ENCODE measurements at regions not wholly inside any gene's neighbourhood (a gene's known extent, or its start where the extent isn't known, plus 50 kb on each side); places are given as distances from the start of the nearest gene placed in this dataset.

DNA sequence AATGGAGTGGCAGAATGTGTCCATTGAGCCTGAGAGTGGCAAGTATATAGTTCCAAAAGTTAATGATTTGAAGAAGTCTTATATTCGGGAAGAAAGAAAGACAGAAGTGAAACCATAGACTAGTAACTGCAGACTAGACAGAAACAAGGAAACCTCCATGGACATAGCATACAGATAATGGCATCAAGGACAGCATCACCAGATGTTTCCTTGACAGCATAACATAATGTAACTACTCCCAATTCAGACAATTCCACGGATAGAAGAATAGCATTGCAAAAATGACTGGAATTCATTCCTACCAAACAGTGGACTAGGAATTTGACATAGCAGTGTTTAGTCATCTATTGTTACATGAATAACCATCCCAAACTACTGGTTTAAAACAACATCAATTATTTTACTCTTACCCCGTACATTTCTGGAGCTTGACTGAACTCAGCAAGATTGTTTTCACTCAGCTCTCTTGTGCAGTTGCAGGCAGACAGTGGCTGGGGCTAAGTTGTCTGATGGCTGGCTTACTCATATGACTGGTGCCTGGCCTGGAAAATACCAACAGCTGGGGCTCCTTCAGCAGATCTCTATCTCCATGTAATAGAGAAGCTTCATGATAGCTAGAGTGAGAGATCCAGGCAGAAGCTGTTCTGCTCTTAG is 109.7 kb upstream of the GADL1 start:
- DNase-seq (ENCODE audit: low read depth) = no peak

DNA sequence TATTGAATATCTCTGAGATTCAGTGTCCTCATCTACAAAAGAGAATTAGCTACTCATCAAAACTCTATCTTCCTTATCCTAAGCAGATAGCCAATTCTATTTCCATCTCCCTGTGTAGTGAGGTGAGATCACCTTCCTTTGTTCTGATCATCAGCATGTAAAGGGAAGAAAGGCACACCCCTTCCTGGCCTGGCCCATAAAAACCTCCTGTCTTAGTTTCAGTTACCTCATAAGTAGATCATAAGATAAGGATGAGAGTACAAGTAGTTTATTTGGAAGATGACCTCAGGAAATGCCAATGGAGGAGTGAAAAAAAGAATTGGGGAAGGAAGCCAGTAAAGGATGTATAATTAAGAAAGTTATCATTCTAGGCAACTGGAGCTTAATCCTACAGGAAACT is 114.5 kb upstream of the GADL1 start:
- DNase-seq (ENCODE audit: low read depth) = no peak

DNA sequence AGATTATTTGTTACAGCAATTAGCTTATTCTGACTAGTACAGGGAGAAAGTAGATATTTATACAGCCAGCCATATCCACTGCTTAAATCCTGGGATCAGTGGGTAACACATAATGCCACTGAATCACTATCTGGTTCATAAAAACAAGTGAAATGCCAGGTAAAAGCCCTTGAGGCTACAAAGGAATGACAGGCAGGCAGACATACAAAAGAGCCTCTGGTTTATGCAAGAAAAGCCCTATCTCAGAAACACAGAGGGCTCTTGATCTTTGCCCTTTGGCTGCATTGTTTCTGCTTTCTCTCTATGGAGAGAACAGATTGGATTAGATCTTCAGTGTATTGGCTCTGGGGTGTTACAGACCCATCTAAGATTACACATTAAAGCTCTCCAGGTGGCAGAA is 115.4 kb upstream of the GADL1 start:
- no peak for DNase-seq (ENCODE audit: low read depth)

DNA sequence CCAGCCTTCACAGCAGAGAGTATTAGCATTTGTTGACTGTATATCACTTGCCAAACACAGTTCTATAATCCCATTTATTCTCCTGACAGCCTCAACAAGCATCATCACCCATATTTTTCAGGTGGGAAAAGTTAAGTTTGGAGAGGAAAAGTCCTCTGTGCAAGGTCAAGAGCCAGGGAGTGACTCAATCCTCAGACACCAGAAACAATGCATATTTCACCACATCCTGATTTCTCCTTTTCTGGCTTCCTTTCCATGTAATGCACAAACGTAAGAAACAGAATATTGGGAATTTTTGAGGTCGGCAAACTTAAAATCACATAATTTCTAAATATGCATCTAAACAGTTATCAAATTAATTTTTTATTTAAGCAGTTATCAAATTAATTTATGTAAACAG is 116.0 kb upstream of the GADL1 start:
- no peak for DNase-seq (ENCODE audit: low read depth)

DNA sequence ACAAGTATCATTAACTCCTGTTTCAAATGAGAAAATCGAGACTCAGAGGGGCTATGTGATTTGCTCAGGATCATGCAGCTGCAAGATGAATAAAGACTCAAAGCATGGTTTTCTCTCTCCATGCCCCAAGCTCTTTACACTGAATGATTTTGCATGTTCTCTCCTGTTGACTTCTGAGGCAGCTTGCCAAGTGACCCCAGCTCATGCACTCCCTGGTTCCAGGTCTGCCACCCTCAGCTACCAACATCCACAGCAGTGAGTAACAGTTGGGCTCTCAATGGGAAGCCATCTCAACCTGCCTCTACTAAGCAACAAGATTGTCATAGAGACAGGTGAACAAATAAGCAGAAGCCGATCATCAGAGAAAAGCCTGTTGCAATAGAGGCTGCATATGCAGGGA is 116.9 kb upstream of the GADL1 start:
- DNase-seq (ENCODE audit: low read depth) = no peak

DNA sequence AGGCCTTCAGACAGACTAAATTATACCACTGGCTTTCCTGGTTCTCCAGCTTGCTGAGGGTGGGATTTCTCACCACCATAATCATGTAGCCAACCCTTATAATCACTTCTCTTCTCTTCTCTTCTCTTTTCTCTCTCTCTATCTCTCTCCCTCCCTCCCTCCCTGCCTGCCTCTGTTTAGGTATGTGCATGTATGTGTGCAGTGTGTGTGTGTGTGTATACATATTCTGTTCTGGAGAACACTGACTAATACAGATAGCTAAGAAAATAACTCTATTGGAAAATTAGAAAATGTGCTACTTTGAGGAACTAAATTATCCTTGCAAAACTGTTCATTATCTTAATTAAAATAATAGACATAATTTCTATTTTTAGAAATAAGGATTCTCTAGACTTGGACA is 118.6 kb upstream of the GADL1 start:
- DNase-seq (ENCODE audit: low read depth) = no peak

DNA sequence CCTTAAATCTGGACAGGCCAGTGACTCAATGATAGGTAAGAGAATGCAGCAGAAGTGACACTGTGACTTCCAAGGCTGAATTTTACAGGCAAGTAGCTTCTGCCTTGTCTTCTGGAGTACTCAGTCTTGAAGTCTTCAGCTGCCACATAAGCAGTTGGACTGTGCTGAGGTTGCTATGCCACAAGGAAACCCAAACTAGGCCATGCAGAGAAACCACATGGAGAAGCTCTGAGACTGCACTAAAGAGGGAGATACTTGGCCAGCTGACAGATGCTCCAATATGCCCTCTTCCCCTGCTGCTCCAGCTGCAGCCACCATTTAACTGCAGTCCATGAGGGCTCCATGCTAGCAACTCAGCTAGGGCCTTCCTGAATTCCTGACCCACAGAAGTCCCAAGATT is 119.4 kb upstream of the GADL1 start:
- DNase-seq (ENCODE audit: low read depth) = no peak

DNA sequence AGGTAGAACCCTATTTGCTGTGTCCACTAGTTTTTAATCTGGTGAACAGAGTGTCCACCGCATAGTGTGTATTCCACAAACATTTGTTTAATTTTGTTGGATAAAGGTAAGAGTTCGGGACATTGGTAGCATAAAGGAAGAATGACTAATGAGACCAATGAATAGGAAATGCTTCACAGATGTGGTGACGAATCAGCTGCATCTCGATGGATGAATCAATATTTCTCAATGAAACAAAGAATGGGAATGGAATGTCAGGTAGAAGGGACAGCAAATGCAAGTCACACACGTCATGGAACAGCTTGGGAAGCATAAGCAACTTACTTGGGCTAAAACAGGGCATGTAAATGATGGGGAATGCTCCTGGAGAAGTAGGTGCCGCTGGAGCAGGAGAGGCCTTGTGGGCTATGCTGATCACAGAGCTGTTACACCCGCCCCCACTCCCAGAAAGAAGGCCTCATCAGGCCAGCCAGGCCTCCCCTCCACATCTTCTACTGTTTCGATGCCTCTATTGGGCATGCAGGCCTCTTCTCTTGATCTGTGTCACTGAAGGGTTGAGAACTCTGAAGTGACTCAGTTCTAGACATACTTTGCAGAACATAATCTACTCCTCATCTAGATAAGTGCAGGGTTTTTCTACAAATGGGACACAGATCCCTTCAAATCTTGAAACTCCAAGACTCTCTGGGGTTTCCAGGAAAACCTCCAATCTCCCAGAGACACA is 120.0 kb upstream of the GADL1 start:
- no peak for DNase-seq (ENCODE audit: low read depth)

DNA sequence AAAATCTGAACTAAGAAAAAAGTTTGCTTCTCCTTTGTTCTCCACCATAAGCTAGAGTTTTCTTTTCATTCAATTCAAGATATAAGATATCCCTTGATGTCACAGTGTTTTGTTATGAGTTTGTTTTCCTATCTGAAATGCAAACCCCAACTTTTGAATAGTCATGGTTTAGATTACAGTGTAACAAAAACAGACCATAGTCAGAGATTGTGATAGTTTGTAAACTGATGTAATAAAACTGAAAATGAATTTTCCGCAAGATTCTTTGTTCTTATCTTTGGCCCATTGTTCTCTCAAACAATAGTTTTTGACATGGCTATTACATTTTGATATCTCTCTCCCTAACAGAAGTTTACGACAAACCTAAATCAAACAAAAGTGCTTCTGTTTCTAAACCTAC is 121.7 kb upstream of the GADL1 start:
- no peak for DNase-seq (ENCODE audit: low read depth)

DNA sequence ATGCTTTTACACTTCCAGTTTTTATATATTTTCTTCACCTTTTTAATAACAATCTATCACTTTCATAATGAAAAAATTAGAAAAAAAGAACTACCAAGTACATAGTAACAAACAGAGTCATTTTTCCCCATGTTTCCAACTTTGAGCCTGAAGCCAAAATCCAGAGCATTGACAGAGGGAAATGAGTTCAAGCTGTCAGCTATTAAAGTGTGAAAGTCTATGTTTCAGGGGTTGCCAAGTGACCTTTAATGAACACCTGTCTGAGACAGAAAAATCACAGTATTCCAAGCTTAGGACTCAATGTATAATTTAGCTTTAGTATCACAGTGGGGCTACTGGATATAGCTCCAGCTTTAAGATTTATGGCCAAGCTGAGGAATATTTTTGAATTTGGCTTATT is 128.3 kb upstream of the GADL1 start:
- no peak for DNase-seq (ENCODE audit: low read depth)

DNA sequence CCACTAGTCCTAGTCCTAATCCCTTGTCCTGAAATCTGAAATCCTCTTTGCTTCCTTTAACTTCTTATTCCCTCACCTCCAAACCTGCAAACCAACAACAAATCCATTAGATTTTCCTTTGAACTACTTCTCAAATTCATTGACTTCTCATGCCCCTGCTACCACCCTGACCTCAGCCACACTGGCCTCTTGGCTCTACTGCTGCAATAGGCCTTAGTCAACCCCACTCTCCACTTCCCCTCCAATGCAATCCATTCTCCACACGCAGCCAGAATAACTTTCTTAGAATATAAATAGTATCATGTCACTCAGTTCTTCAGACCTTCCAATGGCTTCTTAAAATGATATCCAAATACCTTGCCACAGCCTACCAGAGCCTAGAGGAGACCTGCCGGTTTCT is 131.1 kb upstream of the GADL1 start:
- DNase-seq (ENCODE audit: low read depth) = no peak

DNA sequence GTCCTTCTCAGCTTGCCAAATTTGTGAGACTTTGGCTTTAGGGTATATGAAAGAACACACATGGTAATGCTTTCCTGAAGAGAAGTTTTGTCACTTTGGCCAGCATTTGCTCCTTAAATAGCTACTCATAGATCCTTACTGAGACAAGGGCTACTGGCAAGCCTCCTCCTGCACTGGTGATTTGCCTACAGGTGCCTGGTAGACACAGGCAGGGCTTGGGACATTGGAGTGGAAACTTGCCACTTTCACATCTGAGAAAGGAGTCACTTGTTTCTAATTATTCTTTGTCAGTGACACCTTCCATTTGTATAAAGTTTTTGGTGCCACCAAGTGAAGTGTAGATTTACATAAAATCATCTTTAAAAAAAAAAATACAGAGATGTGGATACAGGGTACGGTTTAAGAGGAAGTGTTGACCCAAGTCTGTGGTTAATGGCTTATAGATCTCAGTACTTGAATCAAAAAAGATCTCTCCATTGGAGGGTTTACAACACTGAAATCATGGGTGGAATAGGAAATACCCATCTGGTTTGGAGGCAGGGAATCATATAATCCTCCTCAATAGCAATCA is 132.8 kb upstream of the GADL1 start:
- DNase-seq (ENCODE audit: low read depth) = no peak

DNA sequence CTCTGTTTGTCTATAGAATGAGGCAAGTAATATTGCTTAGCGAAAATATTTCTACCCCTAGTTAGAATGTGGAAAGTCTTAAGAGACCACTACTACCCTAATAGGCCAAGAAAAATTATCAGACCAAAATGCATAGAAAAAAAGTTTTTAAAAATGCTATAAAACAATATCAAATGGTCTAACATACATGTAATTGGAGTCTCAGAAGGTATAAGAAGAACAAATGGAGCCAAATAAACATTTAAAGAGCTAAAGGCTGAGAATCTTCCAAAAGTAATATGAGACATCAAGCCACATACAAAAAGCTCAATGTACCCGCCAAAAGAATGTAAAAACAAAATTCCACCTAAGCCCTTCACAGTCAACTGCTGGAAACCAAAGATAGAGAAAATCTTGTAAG is 133.5 kb upstream of the GADL1 start:
- no peak for DNase-seq (ENCODE audit: low read depth)

DNA sequence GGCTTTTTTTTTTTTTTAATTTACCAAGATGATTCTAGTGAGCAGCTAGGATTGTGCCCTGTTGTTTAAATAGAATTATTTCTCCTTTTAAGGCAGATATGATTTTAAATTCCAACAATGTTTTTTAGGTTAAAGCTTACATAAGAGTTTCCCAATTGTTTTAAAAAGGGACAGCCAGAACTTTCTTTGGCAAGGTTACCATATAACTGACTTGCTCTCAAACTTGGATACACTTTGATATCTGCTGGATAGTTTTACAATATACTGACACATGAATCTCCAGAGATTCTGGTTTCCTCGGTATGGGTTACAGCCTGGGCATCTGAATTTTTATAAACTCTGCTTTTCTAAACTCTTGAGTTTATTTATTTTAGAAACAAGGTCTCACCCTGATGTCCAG is 134.3 kb upstream of the GADL1 start:
- no peak for DNase-seq (ENCODE audit: low read depth)

DNA sequence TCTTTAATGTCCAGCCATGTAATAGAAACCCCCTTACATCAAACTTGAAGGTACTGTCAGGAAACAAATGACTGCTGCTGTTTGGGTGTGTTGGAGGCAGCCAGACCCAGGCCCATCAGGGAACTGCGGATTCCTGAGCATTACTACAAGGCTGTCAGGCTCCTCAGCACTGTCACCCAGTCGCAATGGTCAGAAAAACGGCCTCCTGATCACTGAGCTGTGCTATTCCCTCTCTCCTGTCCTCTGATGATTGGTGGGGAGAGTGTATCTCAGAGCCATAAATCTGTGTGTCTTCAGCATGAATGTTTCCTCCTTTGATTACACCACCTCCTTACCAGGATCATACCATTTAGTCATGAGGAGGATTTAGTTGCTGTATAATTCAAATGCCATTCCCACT is 135.2 kb upstream of the GADL1 start:
- no peak for DNase-seq (ENCODE audit: low read depth)

DNA sequence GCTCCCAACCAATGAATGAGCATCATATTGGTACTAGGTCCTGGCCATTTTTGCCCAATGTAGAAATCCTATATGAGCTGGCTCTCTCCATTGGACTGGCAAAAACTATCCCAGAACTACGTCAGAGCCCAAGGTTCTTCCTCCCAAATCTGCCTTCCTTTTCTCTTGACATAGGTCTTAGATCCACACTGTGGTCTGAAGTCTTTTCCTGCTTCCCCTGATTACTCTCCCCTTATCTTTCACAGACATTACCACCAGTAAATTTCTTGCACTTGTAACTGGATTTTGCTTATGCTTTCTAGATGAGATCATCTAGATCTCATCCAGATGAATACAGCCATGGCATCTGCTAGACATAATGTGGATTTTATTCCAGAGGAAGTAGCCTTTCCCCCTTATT is 141.2 kb upstream of the GADL1 start:
- DNase-seq (ENCODE audit: low read depth) = peak; percentile 26

DNA sequence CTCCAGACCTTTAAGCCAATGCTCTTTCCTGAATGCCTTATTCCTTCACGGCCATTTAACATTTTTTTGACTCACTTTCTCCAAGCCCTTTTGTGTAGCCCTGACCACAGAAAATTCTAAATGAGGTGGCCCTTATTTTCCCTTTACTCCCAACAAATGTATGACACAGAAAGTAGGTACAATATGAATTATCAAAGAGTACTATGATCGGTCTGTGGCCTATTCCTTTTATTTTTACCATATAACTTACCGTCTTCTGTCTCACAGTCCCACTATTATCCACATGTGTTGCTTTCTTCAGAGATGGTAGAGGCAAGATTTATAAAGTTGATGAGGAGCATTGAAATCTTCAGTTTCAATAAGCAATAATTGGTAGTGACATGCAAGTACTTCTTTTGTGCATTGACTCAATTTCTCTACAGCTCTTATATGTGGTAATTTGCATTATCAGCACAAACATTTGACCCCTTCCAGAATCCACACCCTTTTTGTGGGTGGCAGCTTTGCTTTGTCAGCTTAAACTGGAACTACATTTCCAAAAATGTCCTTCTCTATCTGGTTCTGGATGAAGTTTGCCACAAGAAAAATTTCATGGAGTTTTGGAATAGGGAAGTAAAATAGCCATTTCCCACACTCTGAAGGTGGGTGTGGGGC is 143.8 kb upstream of the GADL1 start:
- no peak for DNase-seq (ENCODE audit: low read depth)

DNA sequence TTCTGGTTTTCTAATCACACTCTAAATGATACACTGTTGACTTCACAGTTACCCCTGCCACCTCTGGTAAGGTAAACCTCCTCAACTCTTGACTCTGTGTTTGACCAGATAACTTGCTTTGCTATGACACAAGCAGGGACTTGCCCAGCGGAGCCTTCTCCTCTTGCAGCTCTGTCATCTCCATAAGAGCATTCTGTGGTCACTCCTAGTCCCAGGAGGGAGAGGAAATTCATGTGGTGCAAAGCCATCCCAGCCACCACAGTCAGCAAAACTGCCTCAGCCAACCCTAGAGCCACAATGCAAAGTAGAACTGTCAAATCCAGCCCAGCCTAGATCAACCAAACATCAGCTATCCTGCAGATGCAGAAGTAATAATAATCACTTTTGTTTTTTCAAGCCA is 144.7 kb upstream of the GADL1 start:
- no peak for DNase-seq (ENCODE audit: low read depth)

DNA sequence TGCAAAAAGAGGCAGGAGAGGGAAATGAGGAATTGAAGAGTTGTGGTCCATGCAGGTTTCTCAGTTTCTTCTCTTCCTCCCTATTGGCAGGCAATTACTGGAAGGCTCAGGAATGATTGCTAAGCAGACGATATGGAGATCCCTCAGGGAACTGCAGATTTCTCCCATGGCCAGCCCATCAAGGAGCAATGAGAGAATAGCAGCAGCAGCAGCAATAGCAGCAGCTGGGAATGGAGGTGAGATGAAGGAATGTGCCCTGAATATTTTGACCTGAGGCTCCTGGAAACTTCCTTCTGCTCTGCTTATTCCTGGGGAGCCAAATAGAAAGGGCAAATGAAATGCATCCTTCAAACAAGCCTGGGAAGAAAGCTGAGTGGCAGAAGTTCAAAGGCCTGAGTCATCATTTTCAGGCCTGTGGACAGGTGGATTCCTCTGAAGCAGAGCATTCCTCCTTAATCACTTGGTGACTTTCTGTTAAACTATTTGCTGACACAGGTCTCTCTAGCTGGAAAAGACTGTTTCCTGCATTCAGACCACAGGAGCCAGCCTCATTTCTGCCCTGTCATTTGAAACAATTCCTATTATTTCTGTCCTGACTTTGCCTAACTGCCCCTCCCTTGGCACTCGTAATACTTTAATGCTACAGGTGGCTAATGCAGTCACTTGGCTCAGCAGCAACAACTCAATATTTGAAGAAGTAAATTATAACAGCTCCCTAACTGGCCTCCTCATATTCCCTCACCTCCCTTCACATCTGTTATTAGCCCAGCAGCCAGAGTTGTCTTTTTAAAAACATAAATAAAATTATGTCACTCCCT is 146.9 kb upstream of the GADL1 start:
- DNase-seq (ENCODE audit: low read depth) = no peak

DNA sequence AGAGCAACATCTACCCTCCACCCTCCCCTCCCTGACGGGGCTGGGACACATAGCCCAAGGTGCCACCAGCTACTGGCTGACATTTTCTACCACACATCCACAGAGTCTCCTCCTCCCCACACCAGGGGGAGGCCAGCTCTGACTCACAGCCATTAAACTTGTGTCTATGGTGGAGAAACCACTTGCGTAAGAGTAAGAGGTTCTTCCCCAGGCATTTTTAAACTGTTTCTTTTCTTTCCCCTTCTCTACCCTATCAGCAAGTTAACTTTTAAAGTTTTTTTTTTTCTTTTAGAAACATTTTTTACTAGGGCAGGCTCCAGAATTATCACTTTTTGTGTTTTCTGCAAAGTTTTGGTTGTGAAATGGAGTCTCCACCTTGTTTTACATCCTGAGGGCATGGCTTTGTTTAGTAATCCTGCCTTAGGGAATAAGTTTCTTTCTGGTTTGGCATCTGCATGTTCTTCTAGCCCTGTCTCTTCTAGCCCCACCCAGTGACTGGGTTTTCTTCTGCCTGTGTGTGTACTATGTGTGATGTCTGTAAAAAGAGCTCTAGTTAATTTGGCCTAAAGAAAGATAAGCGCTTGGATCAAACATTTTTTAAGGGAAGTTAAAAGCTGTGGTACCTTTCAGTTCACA is 148.8 kb upstream of the GADL1 start:
- DNase-seq (ENCODE audit: low read depth) = no peak

DNA sequence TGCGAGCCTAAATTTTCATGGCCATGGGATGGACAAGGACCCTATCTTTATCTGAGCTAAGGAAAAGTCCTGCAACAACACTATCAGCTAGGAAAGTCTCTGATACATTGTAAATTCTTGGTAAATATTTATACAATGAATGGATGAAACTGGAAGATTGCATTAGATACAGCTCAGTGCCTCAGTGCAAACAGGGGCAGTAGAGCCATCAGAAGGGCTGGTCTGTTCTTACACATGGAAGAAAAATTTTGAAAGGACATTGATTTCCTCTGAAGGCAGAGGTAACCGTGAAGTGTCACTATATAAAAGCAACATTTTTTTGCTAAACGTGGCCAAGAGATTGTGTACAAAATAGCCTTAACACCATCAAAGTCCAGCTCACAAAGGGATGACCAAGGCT is 153.2 kb upstream of the GADL1 start:
- no peak for DNase-seq (ENCODE audit: low read depth)

DNA sequence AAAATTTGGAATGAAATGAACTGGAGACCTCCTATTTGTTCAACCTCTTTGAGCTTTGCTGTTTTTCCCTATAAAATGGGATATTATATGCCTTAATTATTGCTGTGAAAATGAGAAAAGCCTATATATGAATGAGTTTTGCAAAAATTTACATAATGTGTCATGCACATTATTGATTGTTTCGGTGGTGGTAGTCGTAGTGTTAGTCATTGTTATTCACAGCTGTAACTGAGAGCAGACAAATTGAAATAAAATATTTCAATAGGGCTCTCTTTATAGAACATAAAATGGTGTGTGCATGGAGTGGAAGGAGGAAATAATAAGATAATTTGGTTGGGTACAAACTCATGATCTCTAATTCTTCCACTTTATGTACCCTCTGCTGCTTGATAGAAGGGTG is 153.7 kb upstream of the GADL1 start:
- no peak for DNase-seq (ENCODE audit: low read depth)

Measured in CMK (cell line).